WTC11 (cell line): ENCODE measurements at regions not wholly inside any gene's neighbourhood (a gene's known extent, or its start where the extent isn't known, plus 50 kb on each side); places are given as distances from the start of the nearest gene placed in this dataset.

ENCODE experiments used
- ATAC-seq: fragments of 200-7000 bp; cut with Tn5 transposase; 2 replicates; pipeline ENCODE4 v1.10.0; 2021; ENCODE audit warnings: mild to moderate bottlenecking, moderate library complexity
- CTCF ChIA-PET: fragments of 300-600 bp; sonication (Branson Sonifier 250); formaldehyde crosslinking; loops from one replicate; lab custom pipeline; 2021; ENCODE audit warnings: antibody characterized with exemption; lab: Charles Lee
- POLR2A ChIA-PET: fragments of 350-600 bp; sonication (Branson Sonifier 250); formaldehyde crosslinking; loops from one replicate; lab custom pipeline; 2021; ENCODE audit warnings: antibody characterized with exemption; lab: Charles Lee
- DNase-seq: peaks from one replicate; pipeline ENCODE4 v3.0.0; 2021; ENCODE audit warnings: low spot score
- H3K27ac Mint-ChIP-seq: 2 replicates; pipeline ENCODE4 v1.8.0; 2021; ENCODE audit warnings: mixed read lengths
- H3K27me3 Mint-ChIP-seq: 2 replicates; pipeline ENCODE4 v1.8.0; 2021; ENCODE audit warnings: low read depth, mild to moderate bottlenecking, moderate library complexity, mixed read lengths
- H3K36me3 Mint-ChIP-seq: 2 replicates; pipeline ENCODE4 v1.8.0; 2021; ENCODE audit warnings: mixed read lengths
- H3K4me1 Mint-ChIP-seq: 2 replicates; pipeline ENCODE4 v1.8.0; 2022; ENCODE audit warnings: mixed read lengths
- H3K4me3 Mint-ChIP-seq: 2 replicates; pipeline ENCODE4 v1.8.0; 2021; ENCODE audit warnings: mild to moderate bottlenecking, moderate library complexity, mixed read lengths
- H3K9me3 Mint-ChIP-seq: 2 replicates; pipeline ENCODE4 v1.8.0; 2021; ENCODE audit warnings: mixed read lengths
- ARID4B ChIP-seq: sonication (generic); formaldehyde crosslinking; IDR thresholded peaks from 2 replicates; pipeline ENCODE4 v1.8.0; 2023; ENCODE audit warnings: missing genetic modification reagents, mild to moderate bottlenecking, borderline replicate concordance
- CREM ChIP-seq: sonication (generic); formaldehyde crosslinking; IDR thresholded peaks from 2 replicates; pipeline ENCODE4 v1.8.1; 2022; ENCODE audit warnings: mild to moderate bottlenecking, missing genetic modification reagents, moderate library complexity
- ETV6 ChIP-seq: sonication (generic); formaldehyde crosslinking; IDR thresholded peaks from 2 replicates; pipeline ENCODE4 v1.8.1; 2022; ENCODE audit warnings: mild to moderate bottlenecking, missing genetic modification reagents
- FOXP4 ChIP-seq: sonication (generic); formaldehyde crosslinking; IDR thresholded peaks from 2 replicates; pipeline ENCODE4 v1.8.0; 2022; ENCODE audit warnings: mild to moderate bottlenecking, missing genetic modification reagents
- GTF2I ChIP-seq: fragments of 250-450 bp; sonication (Bioruptor Pico); conservative IDR thresholded peaks from 2 replicates; pipeline ENCODE4 v1.4.0; 2021; ENCODE audit warnings: mild to moderate bottlenecking
- MAX ChIP-seq: sonication (generic); formaldehyde crosslinking; IDR thresholded peaks from 2 replicates; pipeline ENCODE4 v1.8.0; 2022; ENCODE audit warnings: mild to moderate bottlenecking, missing genetic modification reagents
- NFATC4 ChIP-seq: fragments of 250-450 bp; sonication (Bioruptor Pico); IDR thresholded peaks from 2 replicates; pipeline ENCODE4 v1.9.0; 2021; ENCODE audit warnings: mild to moderate bottlenecking
- NR2C2 ChIP-seq: sonication (generic); formaldehyde crosslinking; IDR thresholded peaks from 2 replicates; pipeline ENCODE4 v1.8.0; 2022; ENCODE audit warnings: mild to moderate bottlenecking, missing genetic modification reagents
- SMAD3 ChIP-seq: sonication (generic); formaldehyde crosslinking; IDR thresholded peaks from 2 replicates; pipeline ENCODE4 v1.8.0; 2022; ENCODE audit warnings: missing genetic modification reagents, mild to moderate bottlenecking, borderline replicate concordance
- ZNF263 ChIP-seq: sonication (generic); formaldehyde crosslinking; IDR thresholded peaks from 2 replicates; pipeline ENCODE4 v1.8.1; 2022; ENCODE audit warnings: low read depth, mild to moderate bottlenecking, moderate library complexity, missing genetic modification reagents
- ZNF512 ChIP-seq: sonication (generic); formaldehyde crosslinking; IDR thresholded peaks from 2 replicates; pipeline ENCODE4 v1.8.1; 2022; ENCODE audit warnings: missing genetic modification reagents, borderline replicate concordance

- TF ChIP-seq FOXP4 (CRISPR knock-in tag): no peak
Measured at GRCh38 chr5:73314395-73315257, 134.0 kb downstream of the FOXD1 start (continued).

- H3K4me1 Mint-ChIP-seq: peaks cover 30% of the 10 kb centered on the region
- H3K27ac Mint-ChIP-seq: no peak overlapping the region
- DNase-seq: no peak
- H3K27me3 Mint-ChIP-seq: peaks cover 70% of the 10 kb centered on the region
- ATAC-seq: no peak
- no peaks in the 10 kb centered on the region for H3K36me3 Mint-ChIP-seq
- TF ChIP-seq CREM (no peak), ZNF512 (CRISPR knock-in tag) (peak; percentile 83; the same call in 1 of the 2 replicates)
- POLR2A ChIA-PET: interaction anchor here (0.6 kb wide), 1 partner anchor 203 kb away, joined by 3 read pairs; no protein-coding TSS in a partner anchor
- H3K4me3 Mint-ChIP-seq: no peak overlapping the region
- CTCF ChIA-PET: interaction anchor here (1.0 to 3.5 kb wide), 8 partner anchors 9 to 142 kb away, joined by 3 to 18 read pairs (median 8); no protein-coding TSS in a partner anchor
- H3K9me3 Mint-ChIP-seq: no peaks in the 10 kb centered on the region
Measured at GRCh38 chr5:73312872-73313510, 135.6 kb downstream of the FOXD1 start.

GRCh38 chr5:73312146-73312871 is 136.3 kb downstream of the FOXD1 start:
- ATAC-seq (peak; percentile 51), DNase-seq (peak; percentile 37)
- Mint-ChIP-seq H3K27ac (no peak overlapping the region), H3K36me3 (no peaks in the 10 kb centered on the region), H3K9me3 (no peaks in the 10 kb centered on the region), H3K4me3 (peak overlapping the region; percentile 66), H3K4me1 (peaks cover 37% of the 10 kb centered on the region)
- POLR2A ChIA-PET: interaction anchor here (0.6 kb wide), 2 partner anchors 9 to 203 kb away, joined by 3 to 4 read pairs; no protein-coding TSS in a partner anchor
- TF ChIP-seq NR2C2 (no peak), ZNF263 (CRISPR knock-in tag) (peak; percentile 47; the same call in 1 of the 2 replicates), SMAD3 (CRISPR knock-in tag) (no peak), ETV6 (CRISPR knock-in tag) (no peak), GTF2I (CRISPR knock-in tag) (0 out of 2 replicates have a peak, but pooled peaks have one; percentile 5)
- TF ChIP-seq, all 79 proteins: peak for 2
- H3K27me3 Mint-ChIP-seq: peaks cover 77% of the 10 kb centered on the region
- CTCF ChIA-PET: interaction anchor here (0.6 to 3.5 kb wide), 12 partner anchors 8 to 142 kb away, joined by 3 to 18 read pairs (median 6); no protein-coding TSS in a partner anchor

GRCh38 chr5:73311291-73312110 is 137.1 kb downstream of the FOXD1 start:
- TF ChIP-seq MAX (CRISPR knock-in tag): peak; percentile 46; the same call in 1 of the 2 replicates
- TF ChIP-seq NFATC4 (CRISPR knock-in tag): no peak
- TF ChIP-seq ARID4B (CRISPR knock-in tag): peak; percentile 33; the same call in 1 of the 2 replicates
- ChIA-PET CTCF (interaction anchor here (0.7 to 3.5 kb wide), 8 partner anchors 8 to 143 kb away, joined by 3 to 18 read pairs (median 6); no protein-coding TSS in a partner anchor), POLR2A (no interaction called here)
- peak overlapping the region; percentile 66 for H3K4me3 Mint-ChIP-seq
- H3K27ac Mint-ChIP-seq: no peak overlapping the region
- H3K4me1 Mint-ChIP-seq: peaks cover 43% of the 10 kb centered on the region
- peak; percentile 34 for DNase-seq
- peak; percentile 63 for ATAC-seq
- H3K9me3 Mint-ChIP-seq: no peaks in the 10 kb centered on the region
- H3K36me3 Mint-ChIP-seq: no peaks in the 10 kb centered on the region
- H3K27me3 Mint-ChIP-seq: peaks cover 85% of the 10 kb centered on the region
